Esophagus squamous epithelium (tissue), 4 donors: ENCODE measurements at regions not wholly inside any gene's neighbourhood (a gene's known extent, or its start where the extent isn't known, plus 50 kb on each side); places are given as distances from the start of the nearest gene placed in this dataset.

ENCODE experiments used
- POLR2A ChIP-seq, 4 donors: fragments of 450-650 bp; IDR thresholded peaks; one replicate each; pipeline ENCODE4 v1.6.1; 2017; ENCODE audit warnings: antibody characterized with exemption in 4 of 4, mild to moderate bottlenecking in 4 of 4, moderate library complexity in 3 of 4
- TF ChIP-seq, protein P1 (sequence below), 6 experiments: fragments of 450-650 bp in 4 of 6; fragments of 200-600 bp in 2 of 6; sonication (generic) in 2 of 6; IDR thresholded peaks; one replicate each; pipeline ENCODE4 v1.5.1; 2016 to 2019; ENCODE audit warnings: antibody characterized with exemption in 6 of 6, mild to moderate bottlenecking in 4 of 6, moderate library complexity in 4 of 6

DNA sequence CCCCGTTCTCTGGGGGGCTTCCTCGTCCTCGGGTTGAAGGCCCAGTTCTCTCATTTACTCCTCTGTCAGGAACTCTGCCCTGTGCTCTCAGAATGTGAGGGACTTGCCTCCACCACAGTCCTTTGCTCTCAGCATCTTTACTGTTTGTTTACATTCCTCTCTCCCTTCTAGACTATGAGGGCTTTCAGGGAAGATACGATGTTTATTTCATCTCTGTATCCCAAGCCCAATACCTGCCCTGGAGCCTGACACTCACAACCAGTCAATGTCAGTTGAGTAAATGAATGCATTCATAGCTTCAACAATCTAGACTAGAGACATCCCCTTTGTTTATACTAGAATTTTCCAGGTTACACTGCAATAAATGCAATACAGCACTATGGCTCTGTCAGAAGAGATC is 409.6 kb upstream of the CDH11 start:
- no peak for TF ChIP-seq POLR2A (IDR thresholded peaks at IDR 0.05)
- TF ChIP-seq, protein P1, sequence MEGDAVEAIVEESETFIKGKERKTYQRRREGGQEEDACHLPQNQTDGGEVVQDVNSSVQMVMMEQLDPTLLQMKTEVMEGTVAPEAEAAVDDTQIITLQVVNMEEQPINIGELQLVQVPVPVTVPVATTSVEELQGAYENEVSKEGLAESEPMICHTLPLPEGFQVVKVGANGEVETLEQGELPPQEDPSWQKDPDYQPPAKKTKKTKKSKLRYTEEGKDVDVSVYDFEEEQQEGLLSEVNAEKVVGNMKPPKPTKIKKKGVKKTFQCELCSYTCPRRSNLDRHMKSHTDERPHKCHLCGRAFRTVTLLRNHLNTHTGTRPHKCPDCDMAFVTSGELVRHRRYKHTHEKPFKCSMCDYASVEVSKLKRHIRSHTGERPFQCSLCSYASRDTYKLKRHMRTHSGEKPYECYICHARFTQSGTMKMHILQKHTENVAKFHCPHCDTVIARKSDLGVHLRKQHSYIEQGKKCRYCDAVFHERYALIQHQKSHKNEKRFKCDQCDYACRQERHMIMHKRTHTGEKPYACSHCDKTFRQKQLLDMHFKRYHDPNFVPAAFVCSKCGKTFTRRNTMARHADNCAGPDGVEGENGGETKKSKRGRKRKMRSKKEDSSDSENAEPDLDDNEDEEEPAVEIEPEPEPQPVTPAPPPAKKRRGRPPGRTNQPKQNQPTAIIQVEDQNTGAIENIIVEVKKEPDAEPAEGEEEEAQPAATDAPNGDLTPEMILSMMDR (IDR thresholded peaks at IDR 0.05), result no peak
